Glomerular visceral epithelial cell (primary cell): ENCODE measurements at regions not wholly inside any gene's neighbourhood (a gene's known extent, or its start where the extent isn't known, plus 50 kb on each side); places are given as distances from the start of the nearest gene placed in this dataset.
"Not testable (repeated sequence)": the region's sequence is repeated elsewhere in the genome, so short reads cannot be mapped to it uniquely, and the experiment has no call there.

Experiments
- DNase-seq: peaks from one replicate; pipeline ENCODE4 v3.0.0-alpha.2; 2016; ENCODE audit errors: extremely low spot score

- no peak for DNase-seq
Measured at GRCh38 chr4:60962286-60962685, 237.8 kb upstream of the ADGRL3 start.

GRCh38 chr4:60981534-60981933, 218.6 kb upstream of the ADGRL3 start:
- DNase-seq, result no peak

GRCh38 chr4:60989141-60989540, 211.0 kb upstream of the ADGRL3 start:
- DNase-seq, result no peak

- peak; percentile 35 for DNase-seq
Measured at GRCh38 chr4:60992037-60992436, 208.1 kb upstream of the ADGRL3 start.

GRCh38 chr4:61003301-61003700, 196.8 kb upstream of the ADGRL3 start:
- no peak for DNase-seq

GRCh38 chr4:61004651-61005170, 195.4 kb upstream of the ADGRL3 start:
- DNase-seq, result no peak

- DNase-seq, result no peak
Measured at GRCh38 chr4:61011051-61011450, 189.1 kb upstream of the ADGRL3 start.

- DNase-seq, result not testable (repeated sequence)
Measured at GRCh38 chr4:61011936-61012335, 188.2 kb upstream of the ADGRL3 start.

- no peak for DNase-seq
Measured at GRCh38 chr4:61024610-61025009, 175.5 kb upstream of the ADGRL3 start.

- DNase-seq, result no peak
Measured at GRCh38 chr4:61027939-61028338, 172.2 kb upstream of the ADGRL3 start.

GRCh38 chr4:61036071-61036684, 163.9 kb upstream of the ADGRL3 start:
- no peak for DNase-seq

- no peak for DNase-seq
Measured at GRCh38 chr4:61041527-61041926, 158.6 kb upstream of the ADGRL3 start.

- no peak for DNase-seq
Measured at GRCh38 chr4:61044837-61045236, 155.3 kb upstream of the ADGRL3 start.

- DNase-seq, result no peak
Measured at GRCh38 chr4:61049018-61049417, 151.1 kb upstream of the ADGRL3 start.

GRCh38 chr4:61067381-61067780, 132.7 kb upstream of the ADGRL3 start:
- no peak for DNase-seq

GRCh38 chr4:61068060-61068459, 132.1 kb upstream of the ADGRL3 start:
- DNase-seq, result no peak

- DNase-seq, result peak; percentile 42
Measured at GRCh38 chr4:61068745-61069144, 131.4 kb upstream of the ADGRL3 start.

GRCh38 chr4:61070269-61070668, 129.9 kb upstream of the ADGRL3 start:
- no peak for DNase-seq

GRCh38 chr4:61079427-61079826, 120.7 kb upstream of the ADGRL3 start:
- no peak for DNase-seq

- no peak for DNase-seq
Measured at GRCh38 chr4:61079976-61080375, 120.2 kb upstream of the ADGRL3 start.

- no peak for DNase-seq
Measured at GRCh38 chr4:61085534-61085933, 114.6 kb upstream of the ADGRL3 start.

- no peak for DNase-seq
Measured at GRCh38 chr4:61086357-61086756, 113.8 kb upstream of the ADGRL3 start.

GRCh38 chr4:61086979-61087378, 113.1 kb upstream of the ADGRL3 start:
- DNase-seq, result no peak
